ENCODE measurements at regions not wholly inside any gene's neighbourhood (a gene's known extent, or its start where the extent isn't known, plus 50 kb on each side); places are given as distances from the start of the nearest gene placed in this dataset.

GRCh38 chr2:134148172-134148571, 105.7 kb upstream of the MGAT5 start (continued):
- TF ChIP-seq CTCF (IDR thresholded peaks at IDR 0.05; ENCODE audit: control extremely low read depth in 1 of 3, insufficient read depth in 1 of 3, low read depth in 1 of 3, low read length in 3 of 3) (no peak), HDAC6 (IDR thresholded peaks at IDR 0.05; ENCODE audit: low read depth, low read length) (no peak), EZH2 (IDR thresholded peaks at IDR 0.05; ENCODE audit: low read depth, low read length, severe bottlenecking) (no peak), RXRA (IDR thresholded peaks at IDR 0.05; ENCODE audit: insufficient read depth, low read depth, low read length) (no peak), NRF1 (IDR thresholded peaks at IDR 0.05; ENCODE audit: low read depth, low read length) (no peak)

Measured in H1 (cell line).